HG03378 (cell line): ENCODE measurements at regions not wholly inside any gene's neighbourhood (a gene's known extent, or its start where the extent isn't known, plus 50 kb on each side); places are given as distances from the start of the nearest gene placed in this dataset.

Experiments
- ATAC-seq: cut with Tn5 transposase; IDR thresholded peaks from one replicate; pipeline ENCODE4 v1.9.1; 2021; ENCODE audit warnings: mild to moderate bottlenecking, moderate library complexity; ENCODE audit not compliant: unreplicated experiment

DNA sequence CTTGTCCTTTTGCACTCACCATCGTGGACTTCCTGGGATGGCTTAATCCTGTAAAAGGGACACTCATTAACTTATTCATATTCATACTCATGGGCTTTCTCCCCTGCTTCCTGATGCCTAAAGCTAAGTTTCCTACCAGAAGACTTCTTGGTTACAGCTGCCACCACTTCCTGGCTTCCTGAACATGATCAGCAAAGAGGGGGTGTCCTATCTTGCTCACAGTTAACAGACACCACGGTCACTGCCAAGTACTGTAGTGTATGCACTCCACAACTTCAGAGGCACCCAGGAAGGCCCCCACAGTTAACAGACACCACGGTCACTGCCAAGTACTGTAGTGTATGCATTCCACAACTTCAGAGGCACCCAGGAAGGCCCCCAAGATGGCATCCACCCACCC lies 177.8 kb downstream of the SIPA1L2 start:
- ATAC-seq = no peak

GRCh38 chr1:232451506-232451905 lies 178.4 kb downstream of the SIPA1L2 start:
- no peak for ATAC-seq

GRCh38 chr1:232450615-232451014 lies 179.3 kb downstream of the SIPA1L2 start:
- ATAC-seq = no peak

DNA sequence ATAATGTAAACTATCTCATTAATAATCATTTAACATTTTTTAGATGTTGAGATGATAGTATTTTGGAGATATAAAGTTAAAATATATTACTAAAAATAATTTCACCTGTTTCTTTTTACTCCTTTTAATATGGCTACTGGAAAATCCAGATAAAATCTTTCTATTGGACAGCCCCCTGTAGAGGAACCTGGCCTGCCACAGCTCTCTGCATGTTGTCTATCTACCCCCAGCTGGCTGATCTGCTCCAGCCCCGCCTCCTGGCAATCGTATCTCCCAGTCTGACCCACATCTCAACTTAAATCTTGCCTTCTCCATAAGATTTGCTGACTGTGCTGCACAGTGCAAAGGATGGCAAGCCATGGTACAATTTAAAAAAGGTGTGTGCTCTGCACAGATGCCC lies 182.8 kb downstream of the SIPA1L2 start:
- no peak for ATAC-seq

- ATAC-seq = no peak
Observed at GRCh38 chr1:232445361-232446106, 184.4 kb downstream of the SIPA1L2 start.

DNA sequence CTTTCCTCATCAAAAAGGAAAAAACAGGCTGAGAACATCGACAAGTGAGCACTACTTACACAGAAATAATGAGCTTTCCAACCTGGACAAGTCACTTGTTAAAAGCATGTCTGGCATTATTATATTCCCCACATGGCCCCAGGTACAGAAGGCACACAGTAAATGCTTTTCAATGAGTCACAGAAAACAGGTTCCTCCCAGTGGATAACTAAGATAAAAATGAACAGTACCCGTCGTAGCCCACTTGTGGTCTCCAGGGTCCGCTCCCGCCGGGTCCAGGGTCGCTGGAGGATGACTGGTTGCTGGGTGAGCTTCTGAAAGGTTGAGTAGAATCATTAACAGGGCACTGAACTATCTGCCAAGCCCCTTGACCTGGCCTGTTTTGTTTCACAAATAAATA lies 186.6 kb downstream of the SIPA1L2 start:
- no peak for ATAC-seq

- ATAC-seq = no peak
Observed at GRCh38 chr1:232441036-232441411, 188.9 kb downstream of the SIPA1L2 start.

GRCh38 chr1:232440325-232441035 lies 189.5 kb downstream of the SIPA1L2 start:
- no peak for ATAC-seq

DNA sequence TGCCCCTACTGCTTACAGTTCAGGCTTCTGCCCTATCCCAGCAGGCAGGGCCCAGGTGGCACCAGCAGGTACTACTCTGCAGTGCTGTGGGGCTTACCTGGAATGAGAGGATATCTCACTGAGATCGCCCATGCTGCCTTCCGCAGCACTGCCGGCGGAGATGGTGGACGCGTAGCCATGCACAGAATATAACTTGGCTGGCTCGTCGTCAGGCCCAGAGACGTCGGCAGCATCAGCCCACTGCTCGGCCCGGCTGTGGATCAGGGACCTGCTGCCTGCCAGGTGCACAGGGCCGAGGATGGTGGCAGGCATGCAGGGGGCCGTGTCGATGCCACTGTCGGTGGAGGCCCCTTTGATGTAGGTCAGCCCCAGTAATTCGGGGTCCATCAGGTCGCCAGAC lies 190.9 kb downstream of the SIPA1L2 start:
- no peak for ATAC-seq

DNA sequence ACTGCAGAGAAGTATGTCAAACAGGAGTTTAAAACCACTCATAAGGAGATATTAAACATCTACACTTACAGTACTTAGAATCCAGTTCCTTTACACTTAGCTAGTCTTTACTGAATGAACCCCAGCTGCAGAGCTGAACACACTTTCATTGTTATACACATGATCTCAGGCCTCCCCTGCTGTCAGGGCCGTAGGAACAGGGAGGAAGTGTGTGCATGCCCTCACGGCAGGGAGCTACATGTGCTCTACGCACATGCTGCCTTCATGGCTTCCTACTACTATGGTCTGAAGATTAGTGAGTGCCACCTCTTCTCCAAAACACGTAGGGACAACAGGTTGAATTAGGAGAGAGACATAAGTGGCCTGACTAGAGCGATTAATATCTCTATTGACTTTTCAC lies 191.5 kb downstream of the SIPA1L2 start:
- ATAC-seq = no peak

- no peak for ATAC-seq
Observed at GRCh38 chr1:232437510-232437909, 192.4 kb downstream of the SIPA1L2 start.

DNA sequence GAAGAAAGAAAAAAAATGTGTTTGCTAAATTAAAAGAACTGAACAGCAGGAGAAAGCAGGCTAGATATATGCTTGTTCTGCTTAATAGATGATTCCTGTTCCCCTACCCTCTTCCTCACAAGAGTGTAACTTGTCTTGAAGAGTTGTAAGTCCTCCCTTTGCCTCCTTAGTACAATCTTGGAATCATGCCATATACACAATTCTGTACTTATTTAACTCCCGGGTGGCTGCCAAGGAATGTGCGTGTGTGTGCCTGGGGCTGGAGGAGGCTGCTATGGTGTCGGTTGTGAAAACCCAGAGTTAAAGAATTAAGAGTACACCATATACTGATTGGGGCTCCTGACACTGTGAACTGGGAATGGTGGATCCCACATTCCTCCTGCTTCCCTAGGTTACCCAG lies 194.2 kb downstream of the SIPA1L2 start:
- ATAC-seq = no peak

GRCh38 chr1:232432313-232432712 lies 197.6 kb downstream of the SIPA1L2 start:
- ATAC-seq = no peak

- ATAC-seq = no peak
Observed at GRCh38 chr1:232431748-232432147, 198.2 kb downstream of the SIPA1L2 start.

- ATAC-seq = no peak
Observed at GRCh38 chr1:232431326-232431725, 198.6 kb downstream of the SIPA1L2 start.

- ATAC-seq = no peak
Observed at GRCh38 chr1:232430467-232430866, 199.5 kb downstream of the SIPA1L2 start.

GRCh38 chr1:232428786-232429530 lies 201.0 kb downstream of the SIPA1L2 start:
- ATAC-seq = no peak

GRCh38 chr1:232428036-232428645 lies 201.8 kb downstream of the SIPA1L2 start:
- ATAC-seq = no peak

GRCh38 chr1:232426801-232427200 lies 203.1 kb downstream of the SIPA1L2 start:
- ATAC-seq = no peak

GRCh38 chr1:232425421-232425820 lies 204.5 kb downstream of the SIPA1L2 start:
- ATAC-seq = no peak

GRCh38 chr1:232423591-232423990 lies 206.3 kb downstream of the SIPA1L2 start:
- no peak for ATAC-seq
